ENCODE measurements at regions not wholly inside any gene's neighbourhood (a gene's known extent, or its start where the extent isn't known, plus 50 kb on each side); places are given as distances from the start of the nearest gene placed in this dataset.

- TF ChIP-seq REST (IDR thresholded peaks at IDR 0.05; ENCODE audit: insufficient read depth in 1 of 2, low read depth in 2 of 2, low read length in 2 of 2) (no peak), POLR2AphosphoS5 (IDR thresholded peaks at IDR 0.05; ENCODE audit: low read depth, low read length) (no peak), TAF1 (IDR thresholded peaks at IDR 0.05; ENCODE audit: borderline replicate concordance, insufficient read depth, low read length) (no peak), SIN3A (IDR thresholded peaks at IDR 0.05; ENCODE audit: borderline replicate concordance, insufficient read depth, low read length) (no peak), FOXP2 (optimal IDR thresholded peaks at IDR 0.05; ENCODE audit: borderline replicate concordance, extremely low read depth, extremely low read length, insufficient read depth) (no peak)
Measured at GRCh38 chr18:77373730-77374445, 124.2 kb downstream of the GALR1 start.

- TF ChIP-seq POLR2AphosphoS5 (IDR thresholded peaks at IDR 0.05; ENCODE audit: low read depth, low read length) (no peak), FOXP2 (optimal IDR thresholded peaks at IDR 0.05; ENCODE audit: borderline replicate concordance, extremely low read depth, extremely low read length, insufficient read depth) (no peak), REST (IDR thresholded peaks at IDR 0.05; ENCODE audit: insufficient read depth in 1 of 2, low read depth in 2 of 2, low read length in 2 of 2) (no peak), SIN3A (IDR thresholded peaks at IDR 0.05; ENCODE audit: borderline replicate concordance, insufficient read depth, low read length) (no peak), TAF1 (IDR thresholded peaks at IDR 0.05; ENCODE audit: borderline replicate concordance, insufficient read depth, low read length) (no peak)
Measured at GRCh38 chr18:77374446-77374805, 124.8 kb downstream of the GALR1 start.

GRCh38 chr18:77376043-77376732, 126.5 kb downstream of the GALR1 start:
- no peak for TF ChIP-seq TAF1 (IDR thresholded peaks at IDR 0.05; ENCODE audit: borderline replicate concordance, insufficient read depth, low read length)
- TF ChIP-seq SIN3A (IDR thresholded peaks at IDR 0.05; ENCODE audit: borderline replicate concordance, insufficient read depth, low read length) = no peak

- no peak for TF ChIP-seq FOXP2 (optimal IDR thresholded peaks at IDR 0.05; ENCODE audit: borderline replicate concordance, extremely low read depth, extremely low read length, insufficient read depth)
- TF ChIP-seq TAF1 (IDR thresholded peaks at IDR 0.05; ENCODE audit: borderline replicate concordance, insufficient read depth, low read length) = no peak
- TF ChIP-seq REST (IDR thresholded peaks at IDR 0.05; ENCODE audit: insufficient read depth in 1 of 2, low read depth in 2 of 2, low read length in 2 of 2) = no peak
- TF ChIP-seq POLR2AphosphoS5 (IDR thresholded peaks at IDR 0.05; ENCODE audit: low read depth, low read length) = no peak
- no peak for TF ChIP-seq SIN3A (IDR thresholded peaks at IDR 0.05; ENCODE audit: borderline replicate concordance, insufficient read depth, low read length)
Measured at GRCh38 chr18:77376733-77377094, 127.1 kb downstream of the GALR1 start.

GRCh38 chr18:77377813-77378212, 128.2 kb downstream of the GALR1 start:
- TF ChIP-seq TAF1 (IDR thresholded peaks at IDR 0.05; ENCODE audit: borderline replicate concordance, insufficient read depth, low read length) (no peak), REST (IDR thresholded peaks at IDR 0.05; ENCODE audit: insufficient read depth in 1 of 2, low read depth in 2 of 2, low read length in 2 of 2) (no peak), SIN3A (IDR thresholded peaks at IDR 0.05; ENCODE audit: borderline replicate concordance, insufficient read depth, low read length) (no peak), FOXP2 (optimal IDR thresholded peaks at IDR 0.05; ENCODE audit: borderline replicate concordance, extremely low read depth, extremely low read length, insufficient read depth) (no peak), POLR2AphosphoS5 (IDR thresholded peaks at IDR 0.05; ENCODE audit: low read depth, low read length) (no peak)
